ENCODE measurements at regions not wholly inside any gene's neighbourhood (a gene's known extent, or its start where the extent isn't known, plus 50 kb on each side); places are given as distances from the start of the nearest gene placed in this dataset.
A peak's percentile ranks its signal among the peaks of the same experiment; 100 is the strongest.

DNA sequence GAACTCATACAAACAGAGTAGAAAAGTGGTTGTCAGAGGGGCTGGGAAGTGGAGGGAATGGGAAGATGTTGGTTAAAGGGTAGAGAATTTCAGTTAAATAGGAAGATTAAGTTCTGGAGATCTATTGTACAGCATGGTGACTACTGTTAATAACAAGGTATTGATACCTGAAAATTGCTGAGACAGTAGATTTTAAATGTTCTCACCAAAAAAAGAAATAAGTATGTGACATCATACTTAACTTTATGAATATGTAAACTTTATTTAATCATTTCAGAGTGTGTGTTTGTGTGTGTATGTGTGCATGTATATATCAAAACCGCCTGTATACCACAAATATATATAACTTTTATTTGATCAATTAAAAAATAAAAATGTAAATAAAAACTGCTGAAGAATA is 896.4 kb downstream of the TFAP2A start:
- TF ChIP-seq, protein P1, sequence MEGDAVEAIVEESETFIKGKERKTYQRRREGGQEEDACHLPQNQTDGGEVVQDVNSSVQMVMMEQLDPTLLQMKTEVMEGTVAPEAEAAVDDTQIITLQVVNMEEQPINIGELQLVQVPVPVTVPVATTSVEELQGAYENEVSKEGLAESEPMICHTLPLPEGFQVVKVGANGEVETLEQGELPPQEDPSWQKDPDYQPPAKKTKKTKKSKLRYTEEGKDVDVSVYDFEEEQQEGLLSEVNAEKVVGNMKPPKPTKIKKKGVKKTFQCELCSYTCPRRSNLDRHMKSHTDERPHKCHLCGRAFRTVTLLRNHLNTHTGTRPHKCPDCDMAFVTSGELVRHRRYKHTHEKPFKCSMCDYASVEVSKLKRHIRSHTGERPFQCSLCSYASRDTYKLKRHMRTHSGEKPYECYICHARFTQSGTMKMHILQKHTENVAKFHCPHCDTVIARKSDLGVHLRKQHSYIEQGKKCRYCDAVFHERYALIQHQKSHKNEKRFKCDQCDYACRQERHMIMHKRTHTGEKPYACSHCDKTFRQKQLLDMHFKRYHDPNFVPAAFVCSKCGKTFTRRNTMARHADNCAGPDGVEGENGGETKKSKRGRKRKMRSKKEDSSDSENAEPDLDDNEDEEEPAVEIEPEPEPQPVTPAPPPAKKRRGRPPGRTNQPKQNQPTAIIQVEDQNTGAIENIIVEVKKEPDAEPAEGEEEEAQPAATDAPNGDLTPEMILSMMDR (conservative IDR thresholded peaks at IDR 0.05; ENCODE audit: low read length) = no peak
- no peak for DNase-seq (ENCODE audit: low read depth)
- H3K4me3 ChIP-seq (ENCODE audit: low read length) = no peak overlapping the region

DNA sequence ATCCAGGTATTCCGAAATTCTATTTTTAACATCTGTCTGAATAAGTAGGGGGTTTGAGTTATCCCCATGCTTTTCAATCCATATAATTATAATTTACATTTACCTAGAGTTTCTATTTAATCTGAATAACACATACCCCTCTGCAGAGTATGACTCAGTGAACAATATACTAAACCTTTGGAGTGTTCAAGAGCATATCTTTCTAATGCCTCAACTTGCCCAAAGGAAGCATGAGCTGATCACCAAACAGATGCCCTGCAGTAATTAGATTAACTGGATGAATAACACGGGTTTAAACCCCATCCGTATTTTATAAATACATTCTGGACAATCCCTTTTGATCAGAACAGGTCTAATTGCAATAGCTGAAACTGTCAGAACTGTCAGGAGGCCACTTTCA is 897.1 kb downstream of the TFAP2A start:
- no peak for DNase-seq (ENCODE audit: low read depth)
- TF ChIP-seq, protein P1 (conservative IDR thresholded peaks at IDR 0.05; ENCODE audit: low read length) = no peak
- no peak overlapping the region for H3K4me3 ChIP-seq (ENCODE audit: low read length)

DNA sequence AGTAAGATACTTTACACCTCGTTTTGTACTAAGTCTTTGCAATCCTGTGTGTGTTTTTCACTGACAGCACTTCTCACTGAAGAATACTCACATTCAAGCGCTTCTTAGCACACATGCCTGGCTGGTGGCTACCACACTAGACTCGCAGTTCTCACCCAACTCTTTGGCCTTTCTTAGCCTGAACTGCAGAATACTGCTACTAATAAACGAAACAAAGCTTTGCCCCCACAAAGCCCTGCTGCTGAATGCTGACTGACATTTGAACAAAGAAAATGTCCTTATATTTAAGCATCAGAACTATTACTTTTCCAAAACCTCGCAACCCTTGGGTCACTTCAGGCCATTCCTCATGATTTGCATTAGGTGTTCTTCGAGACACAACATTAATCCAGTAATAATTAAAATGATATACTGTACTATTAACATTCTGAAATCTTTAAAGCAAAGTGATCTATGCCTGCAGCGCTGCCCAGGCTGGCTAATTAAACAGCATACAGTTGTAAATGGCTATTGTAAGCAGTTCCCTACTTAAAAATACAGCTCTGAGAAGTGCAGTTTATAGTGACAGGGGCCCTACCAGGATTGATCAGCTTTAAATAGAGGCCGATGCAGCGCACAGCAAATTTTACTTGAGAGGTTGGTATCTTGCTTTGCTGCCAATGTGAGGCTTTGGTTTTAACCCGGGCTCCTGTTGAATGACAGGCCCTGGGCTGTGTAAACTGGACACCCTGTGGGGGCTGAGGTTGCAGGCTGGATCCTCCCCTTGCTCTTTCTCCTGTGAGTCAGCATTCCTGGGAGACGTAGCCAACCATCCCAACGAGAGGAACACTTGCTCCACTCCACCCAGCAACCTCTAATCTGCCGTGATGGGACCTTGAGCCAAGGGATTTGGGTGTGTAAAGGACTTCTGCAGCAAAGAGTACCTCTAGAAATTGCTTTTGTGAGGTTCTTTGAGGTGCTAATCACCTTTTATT is 899.0 kb downstream of the TFAP2A start:
- TF ChIP-seq, protein P1 (conservative IDR thresholded peaks at IDR 0.05; ENCODE audit: low read length) = no peak
- peak; percentile 66 for DNase-seq (ENCODE audit: low read depth)
- no peak overlapping the region for H3K4me3 ChIP-seq (ENCODE audit: low read length)

DNA sequence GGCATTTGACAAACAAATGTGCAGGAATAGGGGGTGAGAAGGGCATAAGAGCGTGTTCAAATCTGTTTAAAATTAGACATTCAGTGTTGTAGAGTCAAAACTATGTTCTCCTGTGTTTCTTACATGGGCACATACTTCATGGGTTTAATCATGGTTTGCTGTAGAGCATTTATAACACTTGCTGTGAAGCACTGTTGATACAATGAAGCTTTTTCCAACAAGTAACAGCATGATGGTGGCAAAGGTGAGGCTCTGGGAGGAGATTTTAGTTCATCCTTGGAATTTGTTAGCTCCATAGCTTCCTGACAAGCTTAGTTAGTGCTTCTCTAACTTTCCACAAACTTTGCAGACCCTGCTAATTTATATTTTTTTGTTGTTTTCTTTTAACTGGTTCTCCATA is 900.7 kb downstream of the TFAP2A start:
- no peak for DNase-seq (ENCODE audit: low read depth)
- TF ChIP-seq, protein P1 (conservative IDR thresholded peaks at IDR 0.05; ENCODE audit: low read length) = no peak
- H3K4me3 ChIP-seq (ENCODE audit: low read length) = no peak overlapping the region

DNA sequence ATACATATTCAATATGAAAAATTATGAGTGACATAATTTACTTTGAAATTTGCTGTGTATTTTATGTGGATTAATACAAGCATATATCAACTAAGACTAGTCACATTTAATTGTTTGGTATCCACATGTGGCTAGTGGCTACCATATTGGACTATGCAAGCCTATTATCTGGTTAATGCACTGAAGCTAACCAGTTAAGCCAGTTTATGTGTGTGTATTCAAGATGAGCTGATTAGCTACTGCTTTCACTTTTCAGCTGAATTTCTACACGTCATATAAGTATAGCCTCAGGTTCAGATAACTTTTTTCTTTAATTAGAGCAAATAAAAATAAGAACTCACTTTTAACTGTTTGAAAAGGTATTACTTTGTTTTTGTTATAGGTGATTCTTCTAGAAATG is 903.7 kb downstream of the TFAP2A start:
- TF ChIP-seq, protein P1 (conservative IDR thresholded peaks at IDR 0.05; ENCODE audit: low read length) = no peak
- H3K4me3 ChIP-seq (ENCODE audit: low read length) = no peak overlapping the region
- DNase-seq (ENCODE audit: low read depth) = no peak

DNA sequence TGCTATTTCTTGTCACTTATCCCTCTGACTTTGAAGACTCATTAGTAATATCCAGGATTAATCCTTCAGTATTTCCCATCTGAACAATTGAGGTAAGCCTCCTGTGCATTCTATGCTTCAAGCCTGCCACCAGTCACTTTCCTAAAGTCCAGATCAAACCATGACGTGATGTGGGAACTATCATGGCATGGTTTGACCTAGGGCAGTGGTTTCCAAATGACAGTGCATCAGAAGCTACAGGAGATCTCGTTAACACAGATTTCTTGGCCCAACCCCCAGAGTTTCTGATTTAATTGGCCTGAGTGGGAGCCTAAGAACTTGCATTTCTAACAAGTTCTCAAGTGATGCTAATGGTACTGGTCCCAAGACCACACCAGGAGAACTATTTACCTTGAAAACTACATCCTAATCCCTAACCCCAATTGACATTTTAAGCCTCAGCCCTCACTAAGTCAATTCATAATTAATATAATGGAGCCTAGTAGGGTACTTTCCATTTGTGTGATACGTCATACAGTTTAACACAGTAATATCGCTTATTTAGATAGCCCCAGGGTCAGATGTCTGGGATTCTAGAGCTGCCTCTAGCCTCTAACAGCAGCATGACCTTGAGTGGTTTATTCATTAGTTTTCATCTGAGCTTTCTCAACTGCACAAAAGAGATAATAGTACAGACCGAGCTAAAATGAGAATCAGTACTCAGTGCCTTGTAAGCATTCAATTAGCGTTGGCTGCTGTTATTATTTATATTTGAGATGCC is 907.6 kb downstream of the TFAP2A start:
- no peak for DNase-seq (ENCODE audit: low read depth)
- no peak overlapping the region for H3K4me3 ChIP-seq (ENCODE audit: low read length)
- TF ChIP-seq, protein P1 (conservative IDR thresholded peaks at IDR 0.05; ENCODE audit: low read length) = no peak

Data from AG10803 (cell line).